GM18519 (cell line): ENCODE measurements at regions not wholly inside any gene's neighbourhood (a gene's known extent, or its start where the extent isn't known, plus 50 kb on each side); places are given as distances from the start of the nearest gene placed in this dataset.

ENCODE experiments used
- ATAC-seq: cut with Tn5 transposase; IDR thresholded peaks from one replicate; pipeline ENCODE4 v1.9.1; 2021; ENCODE audit warnings: mild to moderate bottlenecking, moderate library complexity; ENCODE audit not compliant: unreplicated experiment, low FRiP score

DNA sequence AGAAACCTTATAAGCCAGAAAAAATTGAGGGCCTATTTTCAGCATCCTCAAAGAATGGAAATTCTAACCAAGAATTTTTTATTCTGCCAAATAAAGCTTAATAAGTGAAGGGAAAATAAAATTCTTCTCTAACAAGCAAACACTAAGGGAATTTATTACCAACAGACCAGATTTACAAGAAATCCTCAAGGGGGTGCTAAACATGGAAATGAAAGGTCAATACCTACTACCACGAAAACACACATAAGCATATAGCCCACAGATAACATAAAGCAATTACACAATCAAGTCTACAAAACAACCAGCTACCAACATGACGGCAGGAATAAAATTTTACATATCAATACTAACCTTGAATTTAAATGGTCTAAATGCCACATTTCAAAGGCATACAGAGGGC is 883.5 kb downstream of the SI start:
- no peak for ATAC-seq

DNA sequence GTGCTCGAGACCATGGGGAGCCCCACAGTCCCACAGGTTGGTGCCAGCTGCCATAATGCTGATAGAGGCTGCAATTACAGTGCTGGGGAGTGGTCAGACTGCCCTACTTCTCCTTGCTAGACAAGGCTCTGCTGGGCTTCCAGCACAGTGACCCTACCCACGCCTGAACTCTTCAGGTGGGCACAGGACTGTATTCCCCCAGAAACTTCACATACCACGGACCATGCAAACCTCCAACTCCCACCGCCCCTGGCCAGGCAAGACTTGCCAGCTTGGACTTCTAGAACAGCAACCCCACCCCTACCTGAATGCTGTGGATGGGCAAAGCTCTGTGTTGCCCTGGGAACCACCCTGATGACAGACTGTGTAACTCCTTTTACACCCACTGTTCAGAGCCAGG is 885.3 kb downstream of the SI start:
- no peak for ATAC-seq

DNA sequence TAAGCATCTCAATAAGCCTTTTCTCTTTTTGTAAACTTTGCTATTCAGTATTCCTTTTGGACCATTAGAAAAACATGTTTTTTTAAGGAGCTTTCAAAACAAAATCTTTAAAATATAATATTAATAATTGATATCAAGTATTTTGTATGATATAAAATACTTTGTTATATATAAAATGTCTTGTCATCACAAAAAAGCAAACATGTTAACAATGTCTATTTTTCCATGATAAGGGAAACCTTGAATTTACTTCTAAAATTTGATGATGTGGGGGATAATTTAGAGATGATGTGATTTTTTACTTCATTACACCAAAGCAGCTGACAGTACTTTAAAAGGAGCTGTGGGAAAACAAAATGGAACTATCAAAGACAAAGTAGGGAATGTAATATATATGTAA is 887.7 kb downstream of the SI start:
- ATAC-seq = no peak

DNA sequence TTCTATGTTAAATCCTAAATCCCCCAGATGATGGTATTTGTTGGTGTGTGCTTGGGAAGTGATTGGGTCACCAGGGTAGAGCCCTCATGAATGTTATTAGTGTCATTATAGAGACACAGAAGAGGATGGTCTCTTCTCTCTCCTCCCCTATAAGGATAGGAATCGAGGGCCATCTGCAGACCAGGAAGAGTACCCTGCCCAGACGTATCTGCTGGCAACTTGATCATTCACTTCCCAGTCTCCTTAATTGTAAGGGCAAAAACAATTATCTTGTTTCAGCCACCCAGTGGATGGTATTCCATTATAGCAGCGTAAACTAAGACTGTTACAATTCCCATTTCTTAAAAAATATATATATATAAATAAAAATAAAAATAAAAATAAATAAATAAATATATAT is 892.2 kb downstream of the SI start:
- ATAC-seq = no peak

DNA sequence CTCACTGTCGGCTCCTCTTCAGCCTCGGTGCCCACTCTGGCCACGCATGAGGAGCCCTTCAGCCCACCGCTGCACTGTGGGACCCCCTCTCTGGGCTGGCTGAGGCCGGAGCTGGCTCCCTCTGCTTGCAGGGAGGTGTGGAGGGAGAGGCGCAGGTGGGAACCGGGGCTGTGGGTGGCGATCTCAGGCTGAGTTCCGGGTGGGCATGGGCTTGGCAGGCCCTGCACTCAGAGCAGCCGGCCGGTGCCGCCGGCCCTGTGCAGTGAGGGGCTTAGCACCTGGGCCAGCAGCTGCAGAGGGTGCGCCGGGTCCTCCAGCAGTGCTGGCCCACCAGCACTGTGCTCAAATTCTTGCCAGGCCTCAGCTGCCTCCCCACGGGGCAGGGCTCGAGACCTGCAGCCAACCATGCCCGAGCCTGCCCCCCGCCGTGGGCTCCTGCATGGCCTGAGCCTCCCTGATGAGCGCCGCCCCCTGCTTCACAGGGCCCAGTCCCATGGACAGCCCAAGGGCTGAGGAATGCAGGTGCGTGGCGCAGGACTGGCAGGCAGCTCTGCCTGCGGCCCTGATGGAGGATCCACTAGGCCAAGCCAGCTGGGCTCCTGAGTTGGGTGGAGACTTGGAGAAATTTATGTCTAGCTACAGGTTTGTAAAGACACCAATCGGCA is 899.1 kb downstream of the SI start:
- no peak for ATAC-seq

DNA sequence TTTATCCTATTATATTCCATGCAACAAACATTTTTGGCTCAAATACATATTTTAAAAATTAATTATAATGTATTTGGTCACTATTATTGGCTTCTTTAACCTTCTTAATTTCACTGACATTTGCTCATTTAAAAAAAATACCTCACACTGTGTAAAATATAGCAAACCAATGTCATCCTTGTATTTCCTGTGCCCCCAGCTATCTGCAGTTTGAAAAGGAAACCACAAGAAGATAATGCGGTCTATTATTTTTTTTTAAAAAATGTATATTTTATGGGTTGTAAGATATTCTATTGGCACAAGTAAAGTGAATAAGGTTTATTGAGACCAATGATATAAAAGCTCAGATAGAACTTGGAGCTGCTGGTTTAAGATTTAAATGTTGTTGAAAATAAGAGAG is 904.2 kb downstream of the SI start:
- ATAC-seq = no peak

DNA sequence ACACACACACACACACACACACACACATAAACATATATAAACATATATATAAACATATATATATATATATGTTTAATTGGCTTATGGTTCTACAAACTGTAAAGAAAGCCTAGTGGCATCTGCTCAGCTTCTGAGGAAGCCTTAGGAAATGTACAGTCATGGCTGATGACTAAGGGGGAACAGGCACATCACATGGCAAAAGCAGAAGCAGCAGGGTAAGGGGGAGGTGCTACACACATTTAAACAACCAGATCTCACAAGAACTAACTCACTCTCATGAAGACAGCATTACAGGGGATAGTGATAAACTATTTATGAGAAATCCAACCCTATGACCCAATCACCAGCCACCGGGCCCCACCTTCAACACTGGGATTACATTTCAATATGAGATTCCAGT is 922.9 kb downstream of the SI start:
- ATAC-seq = no peak

DNA sequence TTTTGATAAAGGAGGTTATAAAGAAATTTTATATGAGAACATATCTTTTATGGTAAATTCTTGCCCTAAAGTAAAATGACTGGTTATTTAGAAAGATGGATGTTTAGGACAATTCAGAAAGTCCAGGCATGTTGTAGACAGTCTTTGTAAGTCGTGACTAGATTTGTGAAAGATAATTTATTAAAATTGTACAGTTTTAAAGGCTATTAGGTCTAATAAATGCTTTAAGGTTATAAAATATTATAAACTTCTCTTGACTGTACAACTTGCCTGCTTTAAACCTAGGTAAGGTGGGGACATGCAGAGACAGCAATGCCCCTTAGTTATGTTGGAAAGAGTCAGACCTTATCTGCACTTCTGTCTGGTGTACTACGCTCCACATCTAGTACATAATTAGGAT is 933.5 kb downstream of the SI start:
- ATAC-seq = no peak

DNA sequence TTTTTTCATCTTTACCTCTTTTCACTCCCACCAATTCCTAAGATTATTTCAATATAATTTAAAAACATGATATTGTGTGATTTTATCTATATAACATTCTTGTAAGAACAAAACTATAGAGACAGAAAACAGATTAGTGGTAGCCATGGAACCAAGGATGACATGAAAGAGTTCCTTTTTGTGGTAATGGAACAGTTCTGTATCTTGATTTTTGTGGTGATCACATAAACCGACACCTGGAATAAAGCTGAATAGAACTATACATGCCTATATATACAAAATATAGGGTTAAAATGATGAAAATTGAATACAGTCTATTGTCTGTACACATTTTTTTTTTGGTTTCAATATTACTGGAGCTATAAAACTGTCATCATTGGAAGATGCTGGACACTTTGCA is 945.4 kb downstream of the SI start:
- no peak for ATAC-seq

DNA sequence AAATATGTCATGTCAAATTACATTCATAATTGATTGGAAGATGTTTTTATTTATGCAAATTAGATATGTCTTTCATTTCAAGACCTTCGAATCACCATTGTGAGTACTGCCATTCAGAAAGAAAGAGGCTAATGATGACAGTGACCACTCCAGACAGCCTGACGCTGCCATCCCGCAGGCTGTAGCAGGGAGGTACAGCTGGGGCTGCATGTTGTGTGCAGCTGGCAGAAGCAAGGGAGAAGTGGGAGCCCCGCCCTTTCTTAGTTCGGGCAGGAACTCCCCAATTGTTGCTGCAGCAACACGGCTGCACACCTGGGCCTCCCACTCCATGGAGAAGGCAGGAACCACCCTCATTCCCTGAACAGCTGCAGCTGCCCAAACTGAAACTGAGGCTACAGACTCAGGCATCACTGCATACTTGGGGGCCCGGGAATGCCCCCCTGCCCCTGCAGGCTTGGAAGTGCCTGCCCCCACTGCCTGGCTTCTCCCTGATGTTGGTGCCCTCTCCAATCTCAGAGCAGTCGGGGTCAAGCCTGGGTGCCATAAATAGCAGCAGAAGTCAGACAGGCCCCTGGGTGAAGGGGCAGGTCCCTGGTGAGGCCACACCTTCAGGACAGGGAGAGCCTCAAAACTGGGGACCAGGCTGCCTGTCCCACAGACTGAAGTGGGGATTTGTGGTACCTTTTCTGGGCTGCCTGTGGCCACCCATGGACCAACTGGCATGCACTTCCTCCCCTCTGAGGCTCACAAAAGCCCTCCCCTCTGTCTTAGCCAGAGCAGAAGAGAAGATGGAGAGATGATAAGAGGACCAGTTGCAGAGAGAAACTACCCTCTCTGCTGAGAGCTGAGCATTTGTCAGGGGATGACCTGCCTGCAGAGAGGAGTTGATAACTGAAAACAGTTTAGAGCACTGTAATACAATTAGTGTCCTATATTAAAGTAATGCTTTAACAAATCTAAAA is 964.6 kb downstream of the SI start:
- ATAC-seq = no peak

DNA sequence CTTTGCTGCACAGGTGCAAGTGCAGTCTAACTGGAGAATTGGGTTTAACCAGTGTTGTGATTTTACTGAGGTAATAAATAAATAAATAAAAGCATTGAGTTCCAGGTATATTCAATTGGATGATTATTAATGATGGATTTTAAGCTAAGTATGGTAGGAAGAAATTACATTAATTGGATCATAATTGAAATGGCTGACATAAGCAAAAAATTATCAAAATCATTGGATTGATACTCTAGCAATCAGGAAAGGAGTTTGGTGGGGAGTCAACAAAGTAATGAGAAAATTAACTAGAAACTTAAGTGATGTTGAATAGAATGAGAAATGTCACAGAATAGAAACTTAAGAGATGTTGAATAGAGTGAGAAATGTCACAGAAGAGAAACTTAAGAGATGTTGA is 981.9 kb downstream of the SI start:
- no peak for ATAC-seq

DNA sequence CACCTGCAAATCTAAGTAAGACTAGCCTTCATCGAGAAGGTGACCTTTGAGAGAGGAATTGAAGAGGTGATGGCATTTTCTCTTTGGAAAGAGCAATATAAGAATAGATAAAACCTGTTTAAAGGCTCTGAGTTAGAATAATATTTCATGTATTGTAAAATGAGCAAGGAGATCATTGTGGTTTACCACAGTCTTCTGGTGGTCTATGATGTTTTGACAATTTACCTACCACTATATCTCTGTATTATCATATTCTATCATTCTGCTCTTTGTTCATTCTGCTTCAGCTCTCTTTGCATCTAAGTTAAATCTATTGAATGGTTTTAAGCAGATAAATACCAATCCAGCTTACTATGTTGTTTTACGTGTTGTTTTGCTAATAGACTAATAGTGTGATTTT is 982.3 kb downstream of the SI start:
- no peak for ATAC-seq

DNA sequence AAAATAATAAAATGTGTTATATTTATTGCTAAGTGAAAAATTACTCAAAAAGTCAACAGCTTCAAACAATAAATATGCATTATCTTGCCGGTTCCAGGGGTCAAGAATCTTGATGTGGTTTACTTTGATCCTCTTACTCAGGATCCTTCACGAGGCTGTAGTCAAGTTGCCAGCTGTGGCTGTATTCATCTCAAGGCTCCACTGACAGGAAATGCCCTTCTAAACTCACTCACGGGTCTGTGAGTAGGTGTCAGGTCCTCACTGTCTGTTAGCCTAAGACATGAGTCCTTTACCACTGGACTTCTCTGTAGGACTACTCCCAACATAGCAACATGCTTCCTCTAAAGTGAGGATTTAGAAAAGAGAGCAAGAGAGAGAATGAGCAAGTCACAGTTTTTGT is 983.0 kb downstream of the SI start:
- no peak for ATAC-seq

DNA sequence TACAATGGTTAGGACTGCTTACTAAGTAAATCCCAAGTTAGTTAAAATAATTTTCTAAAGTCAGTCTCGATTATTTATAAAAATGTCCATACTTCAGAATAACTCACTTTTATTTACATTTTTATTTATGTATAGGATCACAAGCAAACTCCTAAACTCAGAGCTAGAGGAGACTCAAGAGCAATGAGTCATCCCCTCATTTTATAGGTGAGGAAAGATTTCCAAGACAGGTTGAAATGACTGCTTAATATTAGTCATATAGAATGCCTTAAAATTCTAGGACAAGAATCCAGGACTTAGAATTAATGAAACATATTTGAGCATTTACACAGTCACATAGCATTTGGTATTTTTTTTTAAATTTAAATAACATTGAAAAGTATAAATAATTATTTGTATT is 983.8 kb downstream of the SI start:
- no peak for ATAC-seq

DNA sequence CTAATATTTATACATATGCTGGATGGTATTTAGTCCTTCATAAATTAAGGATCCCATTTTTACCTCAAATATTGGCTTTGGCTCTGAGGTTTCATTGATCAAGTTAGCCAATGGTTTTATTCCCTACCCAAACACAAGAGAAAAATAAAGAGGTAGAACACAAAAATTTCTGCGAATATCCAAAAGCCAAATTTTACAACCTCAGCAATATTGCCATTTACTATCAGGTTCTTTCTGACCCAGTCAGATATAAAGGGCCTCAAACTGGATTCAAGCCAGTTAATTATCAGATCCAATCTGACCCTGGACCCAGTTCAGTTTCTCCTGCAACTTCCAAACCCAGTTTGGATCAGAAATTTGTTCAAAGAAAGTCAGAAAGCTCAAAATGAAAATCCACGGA is 998.1 kb downstream of the SI start:
- no peak for ATAC-seq

DNA sequence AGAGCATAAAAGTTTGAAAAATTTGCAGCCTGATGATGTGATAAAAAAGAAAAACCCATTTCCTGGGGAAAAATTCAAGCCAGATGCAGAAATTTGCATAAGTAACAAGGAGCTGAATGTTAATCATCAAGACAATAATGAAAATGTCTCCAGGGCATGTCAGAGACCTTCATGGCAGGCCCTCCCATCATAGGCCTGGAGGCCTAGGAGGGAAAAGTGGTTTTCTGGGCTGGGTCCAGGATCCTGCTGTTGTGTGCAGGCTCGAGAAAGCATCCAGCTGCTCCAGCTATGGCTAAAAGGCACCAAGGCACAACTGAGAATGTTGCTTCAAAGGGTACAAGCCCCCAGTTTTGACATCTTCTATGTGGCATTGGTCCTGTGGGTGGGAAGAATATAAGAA is 1014.0 kb downstream of the SI start:
- ATAC-seq = no peak

DNA sequence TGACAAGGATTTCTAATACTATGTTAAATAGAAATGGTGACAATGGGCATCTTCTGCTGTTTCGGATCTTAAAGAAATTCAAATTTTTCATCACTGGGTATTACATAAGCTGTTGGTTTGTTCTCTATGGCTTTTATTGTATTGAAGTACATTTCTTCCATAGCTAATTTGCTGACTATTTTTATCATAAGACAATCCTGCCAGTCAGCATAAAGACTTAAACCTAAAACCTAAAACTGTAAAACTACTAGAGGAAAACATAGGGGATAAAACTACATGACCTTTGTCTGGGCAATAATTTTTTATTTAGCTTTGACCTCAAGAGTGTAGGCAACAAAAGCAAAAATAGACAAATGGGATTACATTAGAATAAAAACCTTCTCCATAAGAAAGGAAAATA is 1017.4 kb downstream of the SI start:
- no peak for ATAC-seq

DNA sequence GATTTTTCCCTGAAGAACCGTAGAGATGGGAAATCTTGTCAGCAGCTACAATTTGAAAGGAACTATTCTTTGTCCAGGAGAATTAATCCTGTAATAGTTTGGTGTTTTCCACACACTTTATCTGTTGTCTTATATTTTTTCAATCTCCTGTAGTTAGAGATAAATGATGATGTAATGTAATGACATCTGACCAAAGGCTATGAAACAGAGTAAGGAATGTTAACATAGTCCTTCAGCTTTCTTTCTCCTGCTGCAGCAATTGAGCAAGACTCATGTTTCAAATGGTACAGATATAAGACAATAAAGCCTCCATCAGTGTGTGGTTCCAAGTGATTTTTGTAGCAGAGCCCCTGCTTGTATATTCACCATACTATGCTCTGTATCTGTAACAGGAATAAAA is 1028.4 kb downstream of the SI start:
- no peak for ATAC-seq

DNA sequence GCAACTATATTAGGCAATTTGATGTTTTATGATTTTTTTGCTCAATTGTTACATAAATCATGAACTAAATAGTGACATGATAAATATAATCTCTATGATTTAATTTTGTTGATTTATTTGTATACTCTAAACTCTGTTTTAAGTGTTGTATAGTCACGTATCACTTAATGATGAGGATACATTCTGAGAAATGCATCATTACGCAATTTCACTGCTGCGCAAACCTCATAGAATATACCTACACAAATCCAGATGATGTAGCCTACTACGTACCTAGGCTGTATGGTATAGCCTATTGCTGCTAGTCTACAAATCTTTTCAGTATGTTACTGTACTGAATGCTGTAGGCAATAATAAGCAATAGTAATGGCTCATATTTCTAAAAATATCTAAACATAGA is 1029.8 kb downstream of the SI start:
- no peak for ATAC-seq

DNA sequence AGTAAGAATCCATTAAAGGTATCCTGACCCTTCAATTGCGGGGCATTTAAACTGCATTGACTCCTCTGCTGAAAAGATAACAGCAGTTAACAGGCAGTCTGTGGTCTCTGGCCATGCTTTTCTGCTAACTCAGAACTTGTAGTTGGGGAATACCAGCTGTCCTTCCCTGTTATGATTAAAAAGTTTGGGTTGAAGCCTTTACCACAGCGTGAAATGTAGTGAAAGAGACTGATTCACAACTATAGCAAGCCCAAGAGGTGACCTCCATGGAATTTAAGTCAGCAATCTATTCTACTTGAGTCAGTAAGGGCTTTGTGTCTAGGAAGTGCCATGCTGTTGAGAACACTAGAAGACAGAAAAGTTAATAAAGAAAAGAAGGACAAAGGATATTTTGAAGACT is 1037.3 kb downstream of the SI start:
- ATAC-seq = no peak

DNA sequence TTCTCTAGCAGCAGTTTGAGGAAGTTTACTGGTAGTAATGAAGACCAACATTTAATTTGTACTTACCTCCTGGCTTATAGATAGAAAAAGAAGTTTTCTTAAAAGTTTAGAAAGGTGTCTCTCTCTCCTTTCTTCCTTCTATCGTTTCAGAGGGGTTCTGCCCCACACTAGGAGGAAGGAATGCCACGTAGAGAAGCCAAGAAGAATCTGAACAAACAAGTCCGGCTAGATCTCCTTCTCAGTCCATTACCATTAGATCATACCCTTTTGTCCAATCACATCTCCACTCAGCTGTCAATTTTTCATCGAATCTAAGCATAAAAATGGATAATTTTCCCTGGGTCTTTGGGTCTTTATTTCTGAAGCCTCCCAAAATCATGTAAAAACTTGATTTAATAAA is 1048.1 kb downstream of the SI start:
- ATAC-seq = no peak

DNA sequence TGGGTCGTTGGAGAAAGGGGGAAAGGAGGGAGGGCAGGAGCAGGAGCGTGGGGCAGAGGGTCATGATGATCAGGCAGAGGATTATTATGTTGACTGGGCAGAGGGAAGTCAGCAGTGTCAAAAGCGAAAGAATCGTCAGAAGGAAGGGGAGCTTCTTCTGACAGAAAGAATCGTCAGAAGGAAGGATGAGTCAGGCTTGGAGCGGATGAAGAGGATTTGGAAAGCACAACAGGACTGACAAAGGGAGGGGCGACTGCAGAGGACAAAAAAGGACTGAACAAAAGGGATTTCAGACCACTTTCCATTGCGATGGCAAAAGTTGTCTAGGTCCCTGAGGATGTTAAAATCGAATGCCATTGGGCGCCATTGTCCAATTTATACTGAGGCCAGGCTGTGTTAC is 1053.5 kb downstream of the SI start:
- no peak for ATAC-seq
